ENCODE measurements at regions not wholly inside any gene's neighbourhood (a gene's known extent, or its start where the extent isn't known, plus 50 kb on each side); places are given as distances from the start of the nearest gene placed in this dataset.

DNA sequence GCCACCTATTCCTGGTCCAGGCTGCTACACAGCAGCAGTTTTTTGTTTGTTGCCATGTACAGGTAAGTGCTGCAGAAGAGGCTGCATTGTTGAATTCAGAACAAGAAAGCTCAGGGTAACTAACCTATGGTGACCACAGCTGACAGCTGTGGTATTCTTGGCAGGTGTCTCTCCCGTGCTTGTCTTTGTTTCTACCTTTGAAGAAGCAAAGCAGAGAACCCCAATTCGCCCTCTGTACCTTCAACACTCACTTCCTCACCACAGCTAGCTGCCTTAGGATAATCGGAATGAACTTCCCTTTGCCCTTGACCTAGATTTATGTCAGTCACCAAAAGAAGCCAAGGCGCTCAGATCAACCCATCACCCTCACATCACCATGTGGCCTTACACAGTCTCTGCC is 1703.3 kb upstream of the SLC10A2 start:
- DNase-seq (ENCODE audit: low spot score): no peak

DNA sequence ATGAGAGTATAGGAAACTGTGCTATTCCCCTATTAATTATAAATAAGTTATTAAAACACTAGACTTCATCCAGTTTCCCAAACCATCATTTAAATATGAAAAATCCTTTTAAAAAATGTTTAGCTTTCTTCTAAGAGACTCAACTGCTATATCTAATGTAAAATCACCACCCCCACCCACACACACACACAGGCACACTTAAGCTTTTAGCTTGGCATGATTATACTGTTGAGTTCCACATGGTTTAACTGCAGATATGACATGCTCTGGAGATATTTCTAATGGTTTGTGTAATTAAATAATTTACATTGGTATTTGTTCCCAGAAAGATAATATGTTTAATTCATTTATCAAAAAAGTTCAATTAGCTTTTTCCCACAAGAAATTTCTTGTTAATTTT is 1700.1 kb upstream of the SLC10A2 start:
- DNase-seq (ENCODE audit: low spot score): no peak

- no peak for DNase-seq (ENCODE audit: low spot score)
These were observed 1698.4 kb upstream of the SLC10A2 start for GRCh38 chr13:104764600-104764999.

- no peak for DNase-seq (ENCODE audit: low spot score)
These were observed 1692.9 kb upstream of the SLC10A2 start for GRCh38 chr13:104759069-104759468.

GRCh38 chr13:104757712-104758111 is 1691.5 kb upstream of the SLC10A2 start:
- DNase-seq (ENCODE audit: low spot score): no peak

DNA sequence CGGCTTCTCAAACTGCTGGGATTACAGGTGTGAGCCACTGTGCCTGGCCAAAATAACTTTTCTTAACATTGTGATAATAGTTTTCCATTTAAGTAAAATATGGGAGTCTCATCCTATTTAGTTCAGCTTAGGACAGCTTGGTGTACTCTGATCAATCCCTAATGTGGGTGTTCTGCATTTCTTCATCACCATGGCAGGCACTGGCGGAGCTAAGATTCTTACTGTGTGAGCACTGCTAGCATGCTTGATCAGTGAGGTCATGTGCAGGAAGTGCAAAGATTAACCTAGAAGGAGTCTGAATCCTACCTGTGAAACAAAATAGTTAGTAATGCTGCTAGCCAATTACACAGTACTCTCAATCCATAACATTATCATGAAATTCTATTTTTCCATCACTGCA is 1684.2 kb upstream of the SLC10A2 start:
- DNase-seq (ENCODE audit: low spot score): no peak

DNA sequence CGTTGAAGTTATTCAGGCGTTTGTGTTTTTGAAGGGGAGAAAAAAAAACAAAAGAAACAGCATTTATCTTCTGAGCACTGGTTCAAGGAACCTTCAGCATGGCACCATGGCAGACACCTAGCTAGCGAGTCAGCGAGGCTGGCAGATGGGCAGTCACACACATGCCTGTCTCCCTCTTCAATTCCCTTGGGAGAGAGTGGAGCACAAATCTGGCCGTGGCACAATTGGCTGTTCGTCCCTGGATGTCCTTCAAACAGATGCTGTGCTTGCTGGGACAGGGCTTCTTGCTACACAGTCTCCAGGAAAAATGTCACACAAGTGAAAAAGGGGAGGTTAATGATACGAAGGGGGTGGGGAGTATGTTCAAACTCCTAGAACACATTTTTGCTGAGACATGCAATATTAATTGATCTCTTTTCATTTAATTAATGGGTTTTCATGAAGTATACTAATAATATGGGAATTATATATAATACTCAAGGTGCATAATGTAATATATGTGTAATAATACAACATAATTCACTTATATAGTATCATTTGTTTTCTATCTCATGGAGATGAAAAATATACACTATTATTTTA is 1674.5 kb upstream of the SLC10A2 start:
- DNase-seq (ENCODE audit: low spot score): no peak

GRCh38 chr13:104737713-104738112 is 1671.5 kb upstream of the SLC10A2 start:
- no peak for DNase-seq (ENCODE audit: low spot score)

DNA sequence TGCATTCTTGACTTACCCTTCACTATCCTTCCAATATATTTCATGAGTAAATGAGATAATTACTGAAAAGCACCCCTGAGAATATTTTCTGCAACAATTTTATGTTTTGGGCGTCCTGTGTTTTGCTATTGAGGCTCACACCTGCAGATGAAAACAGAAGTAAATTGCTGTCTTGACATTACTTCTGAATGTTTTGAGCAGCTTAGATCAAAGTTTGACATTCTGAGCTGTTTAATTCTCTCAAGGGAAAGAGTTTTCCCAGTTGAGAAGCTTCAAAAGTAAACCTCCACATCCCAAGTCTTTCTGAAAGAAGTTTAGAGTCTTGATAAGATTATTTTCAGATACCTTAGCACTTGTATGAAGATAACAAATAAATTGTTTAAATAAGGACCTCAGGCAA is 1667.2 kb upstream of the SLC10A2 start:
- no peak for DNase-seq (ENCODE audit: low spot score)

GRCh38 chr13:104715111-104715510 is 1648.9 kb upstream of the SLC10A2 start:
- DNase-seq (ENCODE audit: low spot score): no peak

DNA sequence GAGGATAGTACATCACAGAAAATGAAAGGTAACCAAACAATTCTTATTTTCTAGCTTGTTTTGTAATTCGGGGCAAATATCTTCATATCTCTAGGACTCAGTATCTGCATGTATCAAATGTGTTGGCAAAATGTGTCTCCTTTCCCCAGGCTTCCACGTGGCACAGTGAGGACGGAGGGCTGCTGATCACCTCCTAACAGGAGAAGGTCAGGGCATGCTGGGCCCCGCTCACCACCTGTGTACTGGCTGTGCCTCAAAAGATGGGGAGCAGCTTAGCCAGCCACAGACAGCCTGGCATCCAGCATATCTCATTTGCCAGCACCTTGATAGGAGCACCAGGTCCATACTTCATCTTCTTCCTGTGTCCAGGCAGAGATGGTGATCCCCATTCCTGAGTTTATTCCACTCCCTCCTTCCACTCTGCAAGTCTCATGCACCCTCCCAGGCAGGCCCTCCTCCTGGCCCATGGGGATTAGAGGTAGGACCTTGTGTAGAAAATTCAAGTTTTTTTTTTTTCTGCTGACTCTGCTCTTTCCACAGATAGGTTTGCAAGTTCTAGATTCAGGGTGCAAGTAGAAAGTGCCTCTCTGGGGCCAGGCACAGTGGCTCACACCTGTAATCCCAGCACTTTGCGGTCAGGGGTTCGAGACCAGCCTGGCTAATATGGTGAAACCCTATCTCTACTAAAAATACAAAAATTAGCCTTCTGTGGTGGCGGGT is 1639.0 kb upstream of the SLC10A2 start:
- no peak for DNase-seq (ENCODE audit: low spot score)

- no peak for DNase-seq (ENCODE audit: low spot score)
These were observed 1635.4 kb upstream of the SLC10A2 start for GRCh38 chr13:104701591-104701990.

GRCh38 chr13:104694397-104694796 is 1628.2 kb upstream of the SLC10A2 start:
- DNase-seq (ENCODE audit: low spot score): no peak

DNA sequence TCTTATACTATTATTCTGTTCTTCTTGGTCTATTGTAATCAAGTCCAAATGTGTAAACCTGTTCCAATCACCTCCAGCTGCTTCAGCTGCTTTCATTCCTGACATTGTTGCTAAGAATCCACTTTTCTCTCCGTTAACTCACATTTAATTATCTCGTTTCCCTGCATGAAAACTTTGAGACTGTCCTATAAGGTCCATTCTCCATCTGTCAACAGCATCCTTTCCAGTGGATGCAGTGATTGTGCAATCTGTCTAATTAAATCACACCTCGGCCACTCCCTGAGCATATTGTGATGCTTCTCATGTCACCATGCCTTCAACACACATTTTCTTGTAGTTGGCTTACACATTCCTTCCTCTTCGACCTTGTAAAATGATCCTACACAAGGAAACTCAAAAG is 1626.9 kb upstream of the SLC10A2 start:
- no peak for DNase-seq (ENCODE audit: low spot score)

DNA sequence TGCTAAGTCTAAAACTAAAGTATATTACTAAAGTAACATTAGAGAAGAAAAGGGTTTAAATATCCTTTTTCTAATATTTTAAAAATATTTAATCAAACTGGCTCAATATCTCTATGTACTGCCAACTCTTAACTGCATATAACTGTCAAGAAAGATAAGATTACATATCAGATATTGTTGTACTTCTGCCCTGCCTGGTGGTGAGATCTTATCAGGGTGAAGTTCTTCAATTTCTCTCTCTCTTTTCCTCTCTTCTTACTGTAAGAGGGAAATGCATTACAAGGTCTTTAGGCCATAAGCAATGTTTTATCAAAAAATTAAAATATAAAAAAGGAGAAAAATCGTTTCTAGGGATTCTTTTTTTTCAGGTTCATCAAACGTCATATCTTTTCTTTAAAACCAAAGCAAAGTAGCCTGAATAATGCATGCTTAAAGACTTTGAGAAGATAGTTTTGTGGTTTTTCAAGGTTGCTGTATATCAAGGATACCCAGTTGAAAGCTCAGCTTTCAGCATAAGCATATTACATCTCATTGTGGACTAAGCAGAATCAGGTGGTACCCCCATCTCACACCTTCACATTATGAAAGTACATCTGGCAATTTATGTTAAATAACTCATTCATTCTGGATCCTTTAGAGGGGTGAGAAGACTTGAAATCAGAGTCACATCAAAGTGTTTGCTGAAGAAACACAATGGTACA is 1625.7 kb upstream of the SLC10A2 start:
- DNase-seq (ENCODE audit: low spot score): no peak

GRCh38 chr13:104686484-104686883 is 1620.3 kb upstream of the SLC10A2 start:
- no peak for DNase-seq (ENCODE audit: low spot score)

GRCh38 chr13:104683789-104684188 is 1617.6 kb upstream of the SLC10A2 start:
- DNase-seq (ENCODE audit: low spot score): no peak

GRCh38 chr13:104678161-104678560 is 1611.9 kb upstream of the SLC10A2 start:
- DNase-seq (ENCODE audit: low spot score): no peak

GRCh38 chr13:104671901-104672300 is 1605.7 kb upstream of the SLC10A2 start:
- DNase-seq (ENCODE audit: low spot score): no peak

GRCh38 chr13:104657196-104657595 is 1591.0 kb upstream of the SLC10A2 start:
- no peak for DNase-seq (ENCODE audit: low spot score)

DNA sequence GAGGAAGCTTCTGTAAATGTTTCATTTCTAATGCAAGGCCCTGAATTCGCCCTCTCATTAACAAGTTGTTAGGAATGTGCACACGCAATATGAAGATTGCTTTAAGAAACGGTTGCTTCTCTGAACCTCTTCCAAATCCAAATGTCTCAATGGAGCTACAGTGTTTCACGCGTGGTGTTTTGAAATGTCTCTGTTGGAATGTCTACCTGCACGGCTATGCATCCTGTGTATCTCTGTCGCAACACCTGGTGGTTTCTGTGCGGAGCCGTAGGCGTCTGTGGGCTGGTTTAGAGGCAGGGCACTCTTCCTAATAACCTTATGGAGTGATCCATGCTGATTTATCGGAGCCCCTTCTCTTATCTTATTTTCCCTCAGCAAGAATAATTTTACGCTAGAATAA is 1584.2 kb upstream of the SLC10A2 start:
- DNase-seq (ENCODE audit: low spot score): no peak

GRCh38 chr13:104648291-104648690 is 1582.1 kb upstream of the SLC10A2 start:
- DNase-seq (ENCODE audit: low spot score): no peak

DNA sequence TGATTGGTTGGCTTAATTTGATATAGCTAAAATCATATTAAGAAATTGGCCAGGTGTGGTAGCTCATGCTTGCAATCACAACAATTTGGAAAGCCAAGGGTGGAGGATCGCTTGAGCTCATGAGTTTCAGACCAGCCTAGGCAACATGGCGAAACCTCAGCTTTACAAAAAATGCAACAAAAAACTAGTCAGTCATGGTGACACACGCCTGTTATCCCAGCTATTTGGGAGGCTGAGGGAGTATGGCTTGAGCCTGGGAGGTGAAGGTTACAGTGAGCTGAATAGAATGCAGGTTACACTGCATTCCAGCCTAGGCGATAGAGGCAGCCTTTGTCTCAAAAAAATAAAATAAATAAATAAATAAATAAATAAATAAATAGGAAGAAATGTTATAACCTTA is 1579.6 kb upstream of the SLC10A2 start:
- DNase-seq (ENCODE audit: low spot score): no peak
